SK-MEL-5 (cell line): ENCODE measurements at regions not wholly inside any gene's neighbourhood (a gene's known extent, or its start where the extent isn't known, plus 50 kb on each side); places are given as distances from the start of the nearest gene placed in this dataset.
A peak's percentile ranks its signal among the peaks of the same experiment; 100 is the strongest.
"Not testable (repeated sequence)": the region's sequence is repeated elsewhere in the genome, so short reads cannot be mapped to it uniquely, and the experiment has no call there.

Source experiments
- DNase-seq: peaks from one replicate; pipeline ENCODE4 v3.0.0-alpha.2; 2016; ENCODE audit warnings: low read depth, low spot score
- in situ Hi-C: cut with HindIII; loops from 2 replicates; pipeline ENCODE4 v1.10.0; 2016; ENCODE audit warnings: low sequenced_read_pairs, high pct_unique_total_duplicates, low pct_unique_long_range_greater_than_20kb

- in situ Hi-C loops: no loop called here
- DNase-seq: no peak
These were observed 371.7 kb upstream of the CNTN6 start for GRCh38 chr3:721086-721485.

DNA sequence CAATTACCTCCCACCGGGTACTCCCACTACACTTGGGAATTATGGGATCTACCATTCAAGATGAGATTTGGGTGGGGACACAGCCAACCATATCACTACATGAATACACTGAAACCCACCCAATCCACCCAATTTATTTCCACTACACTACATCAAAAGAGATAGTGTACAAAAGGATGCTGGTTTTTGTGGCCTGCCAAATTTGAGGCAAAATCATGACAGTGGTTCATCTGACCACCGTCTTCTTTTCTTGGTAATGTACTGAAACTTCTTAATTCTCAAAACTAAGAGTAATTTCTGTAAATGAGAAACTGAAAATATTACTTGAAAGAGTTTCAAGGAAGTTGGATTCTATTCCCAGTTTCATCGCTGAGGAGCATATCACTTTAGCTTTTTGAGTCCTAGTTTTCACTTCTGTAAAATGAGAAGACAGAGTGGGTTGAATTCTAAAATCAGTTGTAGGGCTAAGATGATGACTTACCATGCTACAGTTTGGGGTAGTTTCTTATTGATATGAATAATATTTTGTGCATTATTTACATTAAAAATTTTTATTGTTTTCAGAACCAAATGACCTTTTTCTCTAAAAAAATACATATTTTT is 360.4 kb upstream of the CNTN6 start:
- in situ Hi-C loops: no loop called here
- DNase-seq: no peak

- in situ Hi-C loops: no loop called here
These were observed 359.5 kb upstream of the CNTN6 start for GRCh38 chr3:733313-733712.

DNA sequence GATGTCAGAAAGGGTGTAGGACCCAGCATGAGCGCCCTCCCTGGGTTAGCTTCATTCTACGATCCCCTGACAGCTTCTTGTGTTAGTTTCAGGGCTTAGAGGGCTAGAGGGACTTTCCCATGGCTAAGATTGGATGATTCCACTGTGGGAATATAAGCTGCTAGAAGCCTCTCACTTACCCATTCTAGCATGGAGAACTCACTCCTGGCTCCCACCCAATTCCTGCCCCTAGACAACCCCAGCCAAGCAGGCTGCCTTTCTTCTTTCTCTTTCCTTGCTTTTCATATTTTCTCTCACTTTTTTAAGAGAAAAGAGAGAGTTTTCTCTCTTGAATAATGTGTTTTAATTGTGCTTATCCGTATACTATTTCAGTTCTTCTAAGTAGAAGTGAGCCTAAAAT is 335.1 kb upstream of the CNTN6 start:
- in situ Hi-C loops: no loop called here

More at GRCh38 chr3:733313-733712, 359.5 kb upstream of the CNTN6 start:
- no peak for DNase-seq

GRCh38 chr3:759106-759505 is 333.7 kb upstream of the CNTN6 start:
- no peak for DNase-seq
- in situ Hi-C loops: no loop called here

More for the DNA sequence above, 335.1 kb upstream of the CNTN6 start:
- DNase-seq: no peak

DNA sequence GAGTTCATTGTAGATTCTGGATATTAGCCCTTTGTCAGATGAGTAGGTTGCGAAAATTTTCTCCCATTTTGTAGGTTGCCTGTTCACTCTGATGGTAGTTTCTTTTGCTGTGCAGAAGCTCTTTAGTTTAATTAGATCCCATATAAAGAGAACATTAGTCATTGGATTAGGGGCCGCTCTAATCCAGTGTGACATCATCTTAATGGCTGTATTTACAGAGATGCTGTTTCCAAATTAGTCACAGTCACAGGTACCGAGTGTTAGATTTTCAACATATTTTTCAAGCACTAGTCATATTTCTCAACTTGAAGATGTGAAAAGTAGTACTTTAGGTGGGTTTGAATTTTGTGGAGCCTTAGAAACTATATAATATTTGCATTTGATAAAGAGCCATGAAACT is 319.4 kb upstream of the CNTN6 start:
- in situ Hi-C loops, DNase-seq: not testable (repeated sequence)

- in situ Hi-C loops: no loop called here
- DNase-seq: peak; percentile 4
These were observed 317.5 kb upstream of the CNTN6 start for GRCh38 chr3:775178-775880.

GRCh38 chr3:780505-780904 is 312.3 kb upstream of the CNTN6 start:
- no peak for DNase-seq
- in situ Hi-C loops: no loop called here

DNA sequence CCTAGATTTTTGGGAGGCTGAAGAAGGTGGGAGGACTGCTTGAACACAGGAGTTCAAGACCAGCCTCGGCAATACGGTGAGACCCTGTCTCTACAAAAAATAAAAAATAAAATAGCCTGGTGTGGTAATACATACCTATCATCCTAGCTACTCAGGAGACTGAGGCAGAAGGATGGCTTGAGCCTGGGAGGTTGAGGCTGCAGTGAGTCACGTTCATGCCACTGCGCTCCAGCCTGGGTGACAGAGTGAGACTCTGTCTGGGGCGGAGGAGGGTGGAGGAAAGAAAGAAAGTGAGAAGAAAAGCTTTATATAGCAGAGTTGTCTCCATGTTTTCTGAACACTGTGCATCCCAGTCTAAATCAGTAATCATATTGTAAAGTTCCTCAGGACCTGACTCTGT is 301.4 kb upstream of the CNTN6 start:
- in situ Hi-C loops: no loop called here
- DNase-seq: no peak

GRCh38 chr3:792630-793029 is 300.2 kb upstream of the CNTN6 start:
- in situ Hi-C loops: no loop called here
- DNase-seq: no peak

GRCh38 chr3:804211-804610 is 288.6 kb upstream of the CNTN6 start:
- DNase-seq: no peak
- in situ Hi-C loops: no loop called here

- in situ Hi-C loops: no loop called here
- no peak for DNase-seq
These were observed 287.5 kb upstream of the CNTN6 start for GRCh38 chr3:805326-805725.

GRCh38 chr3:806006-806405 is 286.8 kb upstream of the CNTN6 start:
- in situ Hi-C loops: no loop called here
- no peak for DNase-seq

GRCh38 chr3:816605-817004 is 276.2 kb upstream of the CNTN6 start:
- in situ Hi-C loops: no loop called here
- DNase-seq: no peak

GRCh38 chr3:834679-835078 is 258.1 kb upstream of the CNTN6 start:
- DNase-seq: no peak
- in situ Hi-C loops: no loop called here

- in situ Hi-C loops: no loop called here
- no peak for DNase-seq
These were observed 257.7 kb upstream of the CNTN6 start for GRCh38 chr3:835096-835495.

DNA sequence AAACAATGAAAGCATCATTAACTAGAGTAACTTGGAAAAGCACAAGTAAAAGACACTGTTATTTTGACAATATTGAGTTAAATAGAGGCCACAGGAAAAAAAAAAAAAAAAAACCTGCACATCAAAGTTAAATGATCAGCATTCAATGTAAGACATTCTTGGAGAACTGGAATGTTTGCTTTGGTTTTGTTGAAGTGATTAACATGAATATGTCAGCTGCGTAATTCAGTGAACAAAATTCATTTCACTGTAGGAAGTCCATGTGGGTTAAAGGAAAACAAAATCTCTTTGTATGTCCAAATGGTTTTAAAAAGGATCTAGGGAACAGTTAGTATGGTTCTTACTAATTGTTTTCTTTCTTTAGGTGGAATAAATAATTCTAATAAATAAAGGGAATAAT is 252.8 kb upstream of the CNTN6 start:
- DNase-seq: peak; percentile 47
- in situ Hi-C loops: no loop called here

- DNase-seq: peak; percentile 25
- in situ Hi-C loops: no loop called here
These were observed 241.6 kb upstream of the CNTN6 start for GRCh38 chr3:851098-851790.

DNA sequence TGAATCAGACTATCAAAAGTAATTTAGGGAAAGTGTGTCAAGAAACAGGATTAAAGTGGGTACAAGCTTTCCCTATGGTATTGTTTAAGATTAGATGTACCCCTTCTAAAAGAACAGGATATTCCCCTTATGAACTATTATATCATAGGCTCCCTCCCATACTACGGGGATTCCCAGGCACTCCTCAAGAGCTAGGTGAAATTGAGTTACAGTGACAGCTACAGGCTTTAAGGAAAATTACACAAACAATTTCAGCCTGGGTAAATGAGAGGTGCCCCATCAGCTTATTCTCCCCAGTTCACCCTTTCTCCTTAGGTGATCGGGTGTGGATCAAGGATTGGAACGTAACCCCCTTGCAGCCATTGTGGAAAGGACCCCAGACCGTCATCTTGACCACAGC is 240.8 kb upstream of the CNTN6 start:
- DNase-seq: peak; percentile 57
- in situ Hi-C loops: no loop called here
